SU-DHL-6 (cell line): ENCODE measurements at regions not wholly inside any gene's neighbourhood (a gene's known extent, or its start where the extent isn't known, plus 50 kb on each side); places are given as distances from the start of the nearest gene placed in this dataset.
"Not testable (repeated sequence)": the region's sequence is repeated elsewhere in the genome, so short reads cannot be mapped to it uniquely, and the experiment has no call there.

ENCODE experiments used
- CTCF ChIP-seq: fragments of 200-600 bp; sonication (generic); IDR thresholded peaks from one replicate; pipeline ENCODE4 v1.5.1; 2017; ENCODE audit warnings: antibody characterized with exemption, mild to moderate bottlenecking, low read length, moderate library complexity; ENCODE audit not compliant: insufficient read depth, poor library complexity, severe bottlenecking
- EZH2phosphoT487 ChIP-seq: fragments of 200-600 bp; sonication (generic), shearing (Covaris generic); conservative IDR thresholded peaks from 2 replicates; pipeline ENCODE4 v1.6.1; 2018; ENCODE audit warnings: mild to moderate bottlenecking, antibody characterized with exemption, low read length, moderate library complexity, mixed read lengths

GRCh38 chr7:6991169-6991611, 165.1 kb upstream of the CCZ1B start:
- TF ChIP-seq CTCF, EZH2phosphoT487: not testable (repeated sequence)
